Stimulated activated naive CD8-positive, alpha-beta T cell treated with anti-CD3 and anti-CD28 coated beads, Interleukin-15, amount 100 ng/mL, for 72 hours (primary cell): ENCODE measurements at regions not wholly inside any gene's neighbourhood (a gene's known extent, or its start where the extent isn't known, plus 50 kb on each side); places are given as distances from the start of the nearest gene placed in this dataset.
A peak's percentile ranks its signal among the peaks of the same experiment; 100 is the strongest.

ENCODE experiments used
- ATAC-seq: fragments of 150-1000 bp; cut with Tn5 transposase; 2 replicates; pipeline ENCODE4 v1.10.0; 2021; ENCODE audit warnings: mild to moderate bottlenecking, moderate library complexity
- DNase-seq, 2 donors: peaks; one replicate each; pipeline ENCODE4 v3.0.0; 2021 to 2022
- H3K27ac Mint-ChIP-seq, 2 donors: one replicate each; pipeline ENCODE4 v1.8.0; 2022; ENCODE audit warnings: mild to moderate bottlenecking in 2 of 2, mixed read lengths in 2 of 2, moderate library complexity in 2 of 2
- H3K27me3 Mint-ChIP-seq: one replicate; pipeline ENCODE4 v1.8.0; 2022; ENCODE audit warnings: mixed read lengths
- H3K4me1 Mint-ChIP-seq: one replicate; pipeline ENCODE4 v1.8.0; 2022; ENCODE audit warnings: mild to moderate bottlenecking, mixed read lengths
- H3K4me3 Mint-ChIP-seq, 2 donors: one replicate each; pipeline ENCODE4 v1.8.0; 2022; ENCODE audit warnings: mild to moderate bottlenecking in 2 of 2, mixed read lengths in 2 of 2, moderate library complexity in 1 of 2
- H3K9me3 Mint-ChIP-seq, 2 donors: one replicate each; pipeline ENCODE4 v1.8.0; 2022; ENCODE audit warnings: mixed read lengths in 2 of 2

- ATAC-seq (no peak), DNase-seq (no peak)
- no peak overlapping the region for H3K4me3 Mint-ChIP-seq
- H3K4me1 Mint-ChIP-seq, result no peaks in the 10 kb centered on the region
- H3K27ac Mint-ChIP-seq, result no peak overlapping the region
- H3K27me3 Mint-ChIP-seq, result peaks cover 21% of the 10 kb centered on the region
- no peaks in the 10 kb centered on the region for H3K9me3 Mint-ChIP-seq
Measured at GRCh38 chr1:199847021-199847420, 180.5 kb upstream of the NR5A2 start.

- ATAC-seq (no peak), DNase-seq (no peak)
- peaks cover 26% of the 10 kb centered on the region for H3K27me3 Mint-ChIP-seq
- no peak overlapping the region for H3K4me3 Mint-ChIP-seq
- H3K4me1 Mint-ChIP-seq, result no peaks in the 10 kb centered on the region
- no peak overlapping the region for H3K27ac Mint-ChIP-seq
- no peaks in the 10 kb centered on the region for H3K9me3 Mint-ChIP-seq
Measured at GRCh38 chr1:199851439-199852140, 175.9 kb upstream of the NR5A2 start.

GRCh38 chr1:199854686-199855321 is 172.7 kb upstream of the NR5A2 start:
- H3K9me3 Mint-ChIP-seq, result no peaks in the 10 kb centered on the region
- peaks cover 6% of the 10 kb centered on the region for H3K4me1 Mint-ChIP-seq
- ATAC-seq (no peak), DNase-seq (no peak)
- H3K27me3 Mint-ChIP-seq, result peaks cover 27% of the 10 kb centered on the region
- H3K27ac Mint-ChIP-seq, result no peak overlapping the region
- no peak overlapping the region for H3K4me3 Mint-ChIP-seq

GRCh38 chr1:199855580-199855979 is 171.9 kb upstream of the NR5A2 start:
- no peaks in the 10 kb centered on the region for H3K9me3 Mint-ChIP-seq
- peaks cover 7% of the 10 kb centered on the region for H3K4me1 Mint-ChIP-seq
- H3K27ac Mint-ChIP-seq, result no peak overlapping the region
- H3K4me3 Mint-ChIP-seq, result no peak overlapping the region
- DNase-seq (no peak), ATAC-seq (no peak)
- peaks cover 27% of the 10 kb centered on the region for H3K27me3 Mint-ChIP-seq

GRCh38 chr1:199856216-199856780 is 171.2 kb upstream of the NR5A2 start:
- Mint-ChIP-seq H3K27me3 (peaks cover 27% of the 10 kb centered on the region), H3K27ac (no peak overlapping the region), H3K9me3 (no peaks in the 10 kb centered on the region), H3K4me3 (no peak overlapping the region), H3K4me1 (peaks cover 7% of the 10 kb centered on the region)
- ATAC-seq (no peak), DNase-seq (no peak)

GRCh38 chr1:199857108-199857507 is 170.4 kb upstream of the NR5A2 start:
- H3K27ac Mint-ChIP-seq, result no peak overlapping the region
- peaks cover 7% of the 10 kb centered on the region for H3K4me1 Mint-ChIP-seq
- DNase-seq (no peak), ATAC-seq (no peak)
- no peaks in the 10 kb centered on the region for H3K9me3 Mint-ChIP-seq
- peaks cover 27% of the 10 kb centered on the region for H3K27me3 Mint-ChIP-seq
- no peak overlapping the region for H3K4me3 Mint-ChIP-seq

GRCh38 chr1:199857516-199857915 is 170.0 kb upstream of the NR5A2 start:
- no peak for ATAC-seq
- Mint-ChIP-seq H3K27me3 (peaks cover 27% of the 10 kb centered on the region), H3K27ac (no peak overlapping the region), H3K9me3 (no peaks in the 10 kb centered on the region), H3K4me1 (peaks cover 7% of the 10 kb centered on the region), H3K4me3 (no peak overlapping the region)
- DNase-seq, result no peak

- no peak for ATAC-seq
- no peak for DNase-seq
- H3K9me3 Mint-ChIP-seq, result no peaks in the 10 kb centered on the region
- peaks cover 7% of the 10 kb centered on the region for H3K4me1 Mint-ChIP-seq
- H3K27ac Mint-ChIP-seq, result no peak overlapping the region
- H3K4me3 Mint-ChIP-seq, result no peak overlapping the region
- H3K27me3 Mint-ChIP-seq, result peaks cover 27% of the 10 kb centered on the region
Measured at GRCh38 chr1:199858171-199858570, 169.3 kb upstream of the NR5A2 start.

- Mint-ChIP-seq H3K27me3 (peaks cover 27% of the 10 kb centered on the region), H3K4me1 (peaks cover 7% of the 10 kb centered on the region), H3K9me3 (no peaks in the 10 kb centered on the region), H3K4me3 (no peak overlapping the region), H3K27ac (no peak overlapping the region)
- no peak for DNase-seq
- no peak for ATAC-seq
Measured at GRCh38 chr1:199858856-199859255, 168.7 kb upstream of the NR5A2 start.

GRCh38 chr1:199859491-199859933 is 168.0 kb upstream of the NR5A2 start:
- Mint-ChIP-seq H3K27ac (peak overlapping the region in 1 of 2 donors; percentile 15), H3K27me3 (peaks cover 28% of the 10 kb centered on the region), H3K4me1 (peaks cover 7% of the 10 kb centered on the region), H3K9me3 (no peaks in the 10 kb centered on the region), H3K4me3 (peak overlapping the region in 1 of 2 donors; percentile 8)
- no peak for DNase-seq
- peak; percentile 60 for ATAC-seq

GRCh38 chr1:199861020-199861795 is 166.3 kb upstream of the NR5A2 start:
- Mint-ChIP-seq H3K27ac (no peak overlapping the region), H3K4me3 (no peak overlapping the region), H3K4me1 (peaks cover 7% of the 10 kb centered on the region), H3K27me3 (peaks cover 23% of the 10 kb centered on the region), H3K9me3 (no peaks in the 10 kb centered on the region)
- ATAC-seq, result no peak
- no peak for DNase-seq

- DNase-seq, result no peak
- no peak overlapping the region for H3K27ac Mint-ChIP-seq
- no peaks in the 10 kb centered on the region for H3K9me3 Mint-ChIP-seq
- ATAC-seq, result no peak
- H3K4me3 Mint-ChIP-seq, result no peak overlapping the region
- H3K4me1 Mint-ChIP-seq, result peaks cover 7% of the 10 kb centered on the region
- H3K27me3 Mint-ChIP-seq, result peaks cover 21% of the 10 kb centered on the region
Measured at GRCh38 chr1:199862047-199862446, 165.5 kb upstream of the NR5A2 start.

GRCh38 chr1:199866210-199866617 is 161.3 kb upstream of the NR5A2 start:
- Mint-ChIP-seq H3K27me3 (peaks cover 16% of the 10 kb centered on the region), H3K4me1 (no peaks in the 10 kb centered on the region), H3K9me3 (no peaks in the 10 kb centered on the region), H3K4me3 (no peak overlapping the region), H3K27ac (no peak overlapping the region)
- no peak for DNase-seq
- ATAC-seq, result no peak

GRCh38 chr1:199867601-199868000 is 159.9 kb upstream of the NR5A2 start:
- no peak overlapping the region for H3K4me3 Mint-ChIP-seq
- ATAC-seq (no peak), DNase-seq (no peak)
- H3K27me3 Mint-ChIP-seq, result peaks cover 21% of the 10 kb centered on the region
- peak overlapping the region in 1 of 2 donors; percentile 74 for H3K27ac Mint-ChIP-seq
- no peaks in the 10 kb centered on the region for H3K9me3 Mint-ChIP-seq
- no peaks in the 10 kb centered on the region for H3K4me1 Mint-ChIP-seq

GRCh38 chr1:199868777-199869176 is 158.7 kb upstream of the NR5A2 start:
- no peak for ATAC-seq
- H3K4me3 Mint-ChIP-seq, result no peak overlapping the region
- no peak for DNase-seq
- H3K4me1 Mint-ChIP-seq, result no peaks in the 10 kb centered on the region
- H3K9me3 Mint-ChIP-seq, result no peaks in the 10 kb centered on the region
- no peak overlapping the region for H3K27ac Mint-ChIP-seq
- peaks cover 28% of the 10 kb centered on the region for H3K27me3 Mint-ChIP-seq

GRCh38 chr1:199875337-199875736 is 152.2 kb upstream of the NR5A2 start:
- H3K9me3 Mint-ChIP-seq, result peaks cover 0 to 4% of the 10 kb centered on the region in 2 donors

More at GRCh38 chr1:199875337-199875736, 152.2 kb upstream of the NR5A2 start:
- DNase-seq, result no peak
- no peak for ATAC-seq
- Mint-ChIP-seq H3K27ac (no peak overlapping the region), H3K4me1 (no peaks in the 10 kb centered on the region), H3K4me3 (no peak overlapping the region), H3K27me3 (peaks cover 22% of the 10 kb centered on the region)
